Smooth muscle cell (in vitro differentiated cells): ENCODE measurements at regions not wholly inside any gene's neighbourhood (a gene's known extent, or its start where the extent isn't known, plus 50 kb on each side); places are given as distances from the start of the nearest gene placed in this dataset.

Source experiments
- DNase-seq: peaks from one replicate; lab custom pipeline; 2025; ENCODE audit not compliant: unreplicated experiment; lab: John Stamatoyannopoulos, UW
- H2AFZ ChIP-seq: fragments of 200-600 bp; sonication (generic); 2 replicates; pipeline ENCODE4 v1.6.0; 2016; ENCODE audit warnings: antibody characterized with exemption, low read depth, mild to moderate bottlenecking
- H3F3A ChIP-seq: fragments of 200-600 bp; sonication (generic); 2 replicates; pipeline ENCODE4 v1.6.0; 2017; ENCODE audit warnings: antibody characterized with exemption, low read depth
- H3K27ac ChIP-seq: fragments of 200-600 bp; sonication (generic); 2 replicates; pipeline ENCODE4 v1.5.1; 2016; ENCODE audit warnings: low read depth, mild to moderate bottlenecking
- H3K27me3 ChIP-seq: fragments of 200-600 bp; sonication (generic); 2 replicates; pipeline ENCODE4 v1.6.1; 2016; ENCODE audit warnings: low read depth, mild to moderate bottlenecking
- H3K36me3 ChIP-seq: fragments of 200-600 bp; sonication (generic); 2 replicates; pipeline ENCODE4 v1.5.1; 2016; ENCODE audit warnings: low read depth
- H3K4me1 ChIP-seq: fragments of 200-600 bp; sonication (generic); 2 replicates; pipeline ENCODE4 v1.5.1; 2016; ENCODE audit warnings: low read depth
- H3K4me2 ChIP-seq: fragments of 200-600 bp; sonication (generic); 2 replicates; pipeline ENCODE4 v1.6.0; 2016; ENCODE audit warnings: mild to moderate bottlenecking
- H3K4me3 ChIP-seq: fragments of 200-600 bp; sonication (generic); 2 replicates; pipeline ENCODE4 v1.5.1; 2016; ENCODE audit warnings: mild to moderate bottlenecking
- H3K79me2 ChIP-seq: fragments of 200-600 bp; sonication (generic); 2 replicates; pipeline ENCODE4 v1.6.0; 2016; ENCODE audit warnings: low read depth, mild to moderate bottlenecking
- H3K9ac ChIP-seq: fragments of 200-600 bp; sonication (generic); 2 replicates; pipeline ENCODE4 v1.6.0; 2016; ENCODE audit warnings: low read depth
- H3K9me3 ChIP-seq: fragments of 200-600 bp; sonication (generic); replicated peaks from 2 replicates; pipeline ENCODE4 v1.5.1; 2016; ENCODE audit warnings: low read depth
- H4K20me1 ChIP-seq: fragments of 200-600 bp; sonication (generic); 2 replicates; pipeline ENCODE4 v1.6.0; 2016; ENCODE audit warnings: low read depth
- CTCF ChIP-seq: fragments of 200-600 bp; sonication (generic); IDR thresholded peaks from 2 replicates; pipeline ENCODE4 v1.5.1; 2017; ENCODE audit warnings: borderline replicate concordance, mild to moderate bottlenecking, antibody characterized with exemption; ENCODE audit not compliant: insufficient read depth, poor library complexity, severe bottlenecking
- WGBS: methylation state at CpG from one replicate; pipeline ENCODE4 v1.1.7; 2016; ENCODE audit warnings: low lambda C conversion rate; 5-methylcytosine and 5-hydroxymethylcytosine counted together

GRCh38 chr3:95717048-95717447, 1097.3 kb upstream of the EPHA6 start:
- H3K36me3 ChIP-seq: no peaks in the 10 kb centered on the region
- H3K27ac ChIP-seq: no peak overlapping the region
- DNase-seq: no peak
- no peaks in the 10 kb centered on the region for H3K27me3 ChIP-seq
- H3K4me3 ChIP-seq: no peak overlapping the region
- H3K79me2 ChIP-seq: no peaks in the 10 kb centered on the region
- H2AFZ ChIP-seq: no peak overlapping the region
- H3K4me1 ChIP-seq: no peaks in the 10 kb centered on the region
- no peak overlapping the region for H3K4me2 ChIP-seq
- no peak for TF ChIP-seq CTCF
- H3K9ac ChIP-seq: no peak overlapping the region
- no peaks in the 10 kb centered on the region for H3K9me3 ChIP-seq
- H3F3A ChIP-seq: no peaks in the 10 kb centered on the region
- no peaks in the 10 kb centered on the region for H4K20me1 ChIP-seq

GRCh38 chr3:95718168-95718567, 1096.2 kb upstream of the EPHA6 start:
- no peaks in the 10 kb centered on the region for H3K4me1 ChIP-seq
- H2AFZ ChIP-seq: no peak overlapping the region
- no peaks in the 10 kb centered on the region for H3K27me3 ChIP-seq
- DNase-seq: no peak
- no peaks in the 10 kb centered on the region for H3K9me3 ChIP-seq
- no peak for TF ChIP-seq CTCF
- no peaks in the 10 kb centered on the region for H4K20me1 ChIP-seq
- H3K4me3 ChIP-seq: no peak overlapping the region
- no peaks in the 10 kb centered on the region for H3F3A ChIP-seq
- H3K79me2 ChIP-seq: no peaks in the 10 kb centered on the region
- no peak overlapping the region for H3K4me2 ChIP-seq
- H3K27ac ChIP-seq: no peak overlapping the region
- H3K36me3 ChIP-seq: no peaks in the 10 kb centered on the region
- no peak overlapping the region for H3K9ac ChIP-seq

- H2AFZ ChIP-seq: no peak overlapping the region
Observed at GRCh38 chr3:95719481-95719880, 1094.9 kb upstream of the EPHA6 start.

More at GRCh38 chr3:95719481-95719880, 1094.9 kb upstream of the EPHA6 start:
- no peak overlapping the region for H3K4me3 ChIP-seq
- no peak overlapping the region for H3K4me2 ChIP-seq
- H3K9me3 ChIP-seq: no peaks in the 10 kb centered on the region
- H3K27ac ChIP-seq: no peak overlapping the region
- no peaks in the 10 kb centered on the region for H3K79me2 ChIP-seq
- H3F3A ChIP-seq: no peaks in the 10 kb centered on the region
- H3K27me3 ChIP-seq: no peaks in the 10 kb centered on the region
- H3K36me3 ChIP-seq: no peaks in the 10 kb centered on the region
- 79% methylated on average over 4 of the region's 4 CpGs for WGBS
- no peaks in the 10 kb centered on the region for H4K20me1 ChIP-seq
- no peaks in the 10 kb centered on the region for H3K4me1 ChIP-seq
- TF ChIP-seq CTCF: no peak
- H3K9ac ChIP-seq: no peak overlapping the region
- no peak for DNase-seq
